ENCODE measurements at regions not wholly inside any gene's neighbourhood (a gene's known extent, or its start where the extent isn't known, plus 50 kb on each side); places are given as distances from the start of the nearest gene placed in this dataset.

- no peaks in the 10 kb centered on the region for H3K36me3 ChIP-seq (ENCODE audit: control insufficient read depth, insufficient read depth, low read length)
- DNase-seq (ENCODE audit: low read depth in 2 of 2) = peak; percentile 49 to 73
- H3K4me2 ChIP-seq (ENCODE audit: extremely low read depth, insufficient read depth, low read length) = no peak overlapping the region
- H3K9me3 ChIP-seq (ENCODE audit: control insufficient read depth, insufficient read depth, low read depth, low read length) = no peaks in the 10 kb centered on the region
- H3K9ac ChIP-seq (ENCODE audit: insufficient read depth, low read length) = no peak overlapping the region
- no peaks in the 10 kb centered on the region for H3K27me3 ChIP-seq (ENCODE audit: control insufficient read depth, insufficient read depth, low read length)
- H3K4me3 ChIP-seq (replicated peaks in 1 of 4; ENCODE audit: control extremely low read depth in 1 of 4, insufficient read depth in 1 of 4, low read depth in 3 of 4, low read length in 4 of 4) = no peak overlapping the region
- no peak overlapping the region for H2AFZ ChIP-seq (ENCODE audit: low read length)
- H3K79me2 ChIP-seq (ENCODE audit: control insufficient read depth, insufficient read depth, low read length) = no peaks in the 10 kb centered on the region
- no peak overlapping the region for H3K27ac ChIP-seq (ENCODE audit: insufficient read depth, low read length)
- TF ChIP-seq EZH2 (IDR thresholded peaks at IDR 0.05; ENCODE audit: low read length, missing control alignments) (no peak), CTCF (conservative IDR thresholded peaks at IDR 0.05 in 1 of 2, IDR thresholded peaks at IDR 0.05 in 1 of 2; ENCODE audit: low read depth in 1 of 2, low read length in 2 of 2) (peak; percentile 79 to 97)
- no peaks in the 10 kb centered on the region for H4K20me1 ChIP-seq (ENCODE audit: control insufficient read depth, extremely low read depth, insufficient read depth, low read length)
- no peaks in the 10 kb centered on the region for H3K4me1 ChIP-seq (ENCODE audit: control insufficient read depth, extremely low read depth, insufficient read depth, low read length)
These were observed 258.3 kb downstream of the SS18 start for GRCh38 chr18:25832001-25832604.

DNA sequence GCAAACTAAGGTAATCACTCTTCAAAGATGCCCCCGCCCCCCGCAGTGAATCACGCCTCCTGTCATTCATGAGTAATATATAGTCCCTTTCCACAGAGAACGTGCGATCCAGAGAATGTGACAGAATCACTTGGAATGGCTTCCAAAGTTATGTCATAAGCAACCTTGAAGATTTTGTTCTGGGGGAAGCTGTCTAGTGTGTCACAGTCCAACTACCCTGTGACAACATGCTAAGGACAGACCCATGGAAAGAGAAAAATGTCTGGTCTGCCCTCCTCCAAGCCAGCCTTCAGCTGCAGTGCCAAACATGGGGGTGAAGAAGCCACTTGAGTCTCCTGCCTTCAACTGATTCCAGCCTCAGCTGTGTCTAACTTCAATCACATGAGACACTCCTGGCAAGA, 259.1 kb downstream of the SS18 start:
- Histone ChIP-seq H3K9me3 (ENCODE audit: control insufficient read depth, insufficient read depth, low read depth, low read length) (no peaks in the 10 kb centered on the region), H3K4me1 (ENCODE audit: control insufficient read depth, extremely low read depth, insufficient read depth, low read length) (no peaks in the 10 kb centered on the region), H3K4me2 (ENCODE audit: extremely low read depth, insufficient read depth, low read length) (no peak overlapping the region), H3K4me3 (replicated peaks in 1 of 4; ENCODE audit: control extremely low read depth in 1 of 4, insufficient read depth in 1 of 4, low read depth in 3 of 4, low read length in 4 of 4) (no peak overlapping the region), H3K36me3 (ENCODE audit: control insufficient read depth, insufficient read depth, low read length) (no peaks in the 10 kb centered on the region), H3K9ac (ENCODE audit: insufficient read depth, low read length) (no peak overlapping the region), H3K27ac (ENCODE audit: insufficient read depth, low read length) (no peak overlapping the region), H3K27me3 (ENCODE audit: control insufficient read depth, insufficient read depth, low read length) (no peaks in the 10 kb centered on the region), H2AFZ (ENCODE audit: low read length) (no peak overlapping the region), H3K79me2 (ENCODE audit: control insufficient read depth, insufficient read depth, low read length) (no peaks in the 10 kb centered on the region), H4K20me1 (ENCODE audit: control insufficient read depth, extremely low read depth, insufficient read depth, low read length) (no peaks in the 10 kb centered on the region)
- TF ChIP-seq CTCF (conservative IDR thresholded peaks at IDR 0.05 in 1 of 2, IDR thresholded peaks at IDR 0.05 in 1 of 2; ENCODE audit: low read depth in 1 of 2, low read length in 2 of 2) (no peak), EZH2 (IDR thresholded peaks at IDR 0.05; ENCODE audit: low read length, missing control alignments) (no peak)
- DNase-seq (ENCODE audit: low read depth in 2 of 2) = peak in 1 of 2 donors; percentile 53

DNA sequence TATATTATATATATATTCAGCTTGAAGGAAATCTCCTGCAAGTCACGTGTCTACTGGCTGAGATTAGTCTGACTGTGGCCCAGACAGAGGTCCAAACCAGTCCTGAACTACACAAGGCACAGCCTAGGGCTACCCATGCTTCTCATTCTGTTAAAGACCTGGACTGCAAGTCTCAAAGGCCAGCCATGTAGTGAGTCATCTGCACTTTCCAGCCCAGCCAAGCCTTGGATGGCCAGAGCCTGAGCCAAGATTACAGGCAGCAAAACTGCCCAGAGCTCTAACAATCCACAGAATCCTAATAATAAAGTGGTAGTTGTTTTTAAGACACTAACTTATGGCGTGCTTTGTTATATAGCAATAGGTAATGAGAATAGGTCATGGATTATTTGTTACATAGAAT, 259.6 kb downstream of the SS18 start:
- no peaks in the 10 kb centered on the region for H3K27me3 ChIP-seq (ENCODE audit: control insufficient read depth, insufficient read depth, low read length)
- H3K9me3 ChIP-seq (ENCODE audit: control insufficient read depth, insufficient read depth, low read depth, low read length) = no peaks in the 10 kb centered on the region
- H2AFZ ChIP-seq (ENCODE audit: low read length) = no peak overlapping the region
- H3K36me3 ChIP-seq (ENCODE audit: control insufficient read depth, insufficient read depth, low read length) = no peaks in the 10 kb centered on the region
- no peak overlapping the region for H3K4me3 ChIP-seq (replicated peaks in 1 of 4; ENCODE audit: control extremely low read depth in 1 of 4, insufficient read depth in 1 of 4, low read depth in 3 of 4, low read length in 4 of 4)
- TF ChIP-seq EZH2 (IDR thresholded peaks at IDR 0.05; ENCODE audit: low read length, missing control alignments) (no peak), CTCF (conservative IDR thresholded peaks at IDR 0.05 in 1 of 2, IDR thresholded peaks at IDR 0.05 in 1 of 2; ENCODE audit: low read depth in 1 of 2, low read length in 2 of 2) (no peak)
- H3K9ac ChIP-seq (ENCODE audit: insufficient read depth, low read length) = no peak overlapping the region
- H3K27ac ChIP-seq (ENCODE audit: insufficient read depth, low read length) = no peak overlapping the region
- DNase-seq (ENCODE audit: low read depth in 2 of 2) = peak; percentile 83 to 88
- H3K4me2 ChIP-seq (ENCODE audit: extremely low read depth, insufficient read depth, low read length) = no peak overlapping the region
- H4K20me1 ChIP-seq (ENCODE audit: control insufficient read depth, extremely low read depth, insufficient read depth, low read length) = no peaks in the 10 kb centered on the region
- no peaks in the 10 kb centered on the region for H3K79me2 ChIP-seq (ENCODE audit: control insufficient read depth, insufficient read depth, low read length)
- H3K4me1 ChIP-seq (ENCODE audit: control insufficient read depth, extremely low read depth, insufficient read depth, low read length) = no peaks in the 10 kb centered on the region
